ENCODE measurements at regions not wholly inside any gene's neighbourhood (a gene's known extent, or its start where the extent isn't known, plus 50 kb on each side); places are given as distances from the start of the nearest gene placed in this dataset.

DNA sequence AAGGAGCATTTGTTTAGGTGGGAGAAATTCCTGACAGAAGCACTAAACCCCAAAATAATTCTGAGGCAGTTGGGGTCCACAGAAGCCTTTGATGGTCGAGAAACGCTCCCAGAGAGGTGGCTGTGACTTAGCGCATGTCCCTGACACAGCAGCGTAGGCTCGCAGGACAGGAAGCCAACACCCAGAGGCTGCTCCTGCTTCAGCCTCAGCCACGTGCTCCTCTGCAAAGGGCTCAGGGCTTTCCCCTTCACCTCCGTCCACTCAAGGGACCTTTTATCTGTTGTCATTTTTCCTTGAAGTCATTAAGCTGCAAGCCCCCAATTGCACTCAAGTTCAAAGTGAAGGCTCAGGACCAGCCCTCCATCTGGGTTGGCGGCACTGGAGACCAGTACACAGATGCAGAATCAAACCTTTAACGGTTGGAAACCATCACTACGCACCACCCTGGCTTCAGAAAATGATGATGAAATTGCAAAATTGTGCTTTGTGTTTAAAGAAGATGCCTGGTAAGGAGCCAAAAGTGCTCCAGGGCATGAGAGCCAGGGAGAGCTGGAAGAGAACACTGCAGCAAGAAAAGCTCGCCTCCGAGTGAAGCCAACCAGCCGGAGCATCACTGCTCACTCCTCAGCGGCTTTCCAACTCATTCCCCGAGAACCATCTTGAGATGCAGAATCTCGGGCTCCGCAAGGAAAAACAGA is 219.6 kb downstream of the RAP2A start:
- H3K4me1 ChIP-seq, result no peaks in the 10 kb centered on the region
- DNase-seq (ENCODE audit: low spot score in 2 of 2), result no peak
- peaks cover 0 to 2% (median 0%) of the 10 kb centered on the region in 4 donors for H3K9me3 ChIP-seq
- no peak for TF ChIP-seq EP300 (IDR thresholded peaks at IDR 0.05)
- TF ChIP-seq POLR2A (IDR thresholded peaks at IDR 0.05), result no peak
- TF ChIP-seq, protein P1, sequence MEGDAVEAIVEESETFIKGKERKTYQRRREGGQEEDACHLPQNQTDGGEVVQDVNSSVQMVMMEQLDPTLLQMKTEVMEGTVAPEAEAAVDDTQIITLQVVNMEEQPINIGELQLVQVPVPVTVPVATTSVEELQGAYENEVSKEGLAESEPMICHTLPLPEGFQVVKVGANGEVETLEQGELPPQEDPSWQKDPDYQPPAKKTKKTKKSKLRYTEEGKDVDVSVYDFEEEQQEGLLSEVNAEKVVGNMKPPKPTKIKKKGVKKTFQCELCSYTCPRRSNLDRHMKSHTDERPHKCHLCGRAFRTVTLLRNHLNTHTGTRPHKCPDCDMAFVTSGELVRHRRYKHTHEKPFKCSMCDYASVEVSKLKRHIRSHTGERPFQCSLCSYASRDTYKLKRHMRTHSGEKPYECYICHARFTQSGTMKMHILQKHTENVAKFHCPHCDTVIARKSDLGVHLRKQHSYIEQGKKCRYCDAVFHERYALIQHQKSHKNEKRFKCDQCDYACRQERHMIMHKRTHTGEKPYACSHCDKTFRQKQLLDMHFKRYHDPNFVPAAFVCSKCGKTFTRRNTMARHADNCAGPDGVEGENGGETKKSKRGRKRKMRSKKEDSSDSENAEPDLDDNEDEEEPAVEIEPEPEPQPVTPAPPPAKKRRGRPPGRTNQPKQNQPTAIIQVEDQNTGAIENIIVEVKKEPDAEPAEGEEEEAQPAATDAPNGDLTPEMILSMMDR (IDR thresholded peaks at IDR 0.05), result no peak
- no peak overlapping the region for H3K27ac ChIP-seq
- no peak overlapping the region for H3K4me3 ChIP-seq
- 77 to 79% methylated on average over 17 of the region's 17 CpGs for WGBS, 2 donors
- H3K27me3 ChIP-seq, result no peaks in the 10 kb centered on the region
- no peaks in the 10 kb centered on the region for H3K36me3 ChIP-seq

DNA sequence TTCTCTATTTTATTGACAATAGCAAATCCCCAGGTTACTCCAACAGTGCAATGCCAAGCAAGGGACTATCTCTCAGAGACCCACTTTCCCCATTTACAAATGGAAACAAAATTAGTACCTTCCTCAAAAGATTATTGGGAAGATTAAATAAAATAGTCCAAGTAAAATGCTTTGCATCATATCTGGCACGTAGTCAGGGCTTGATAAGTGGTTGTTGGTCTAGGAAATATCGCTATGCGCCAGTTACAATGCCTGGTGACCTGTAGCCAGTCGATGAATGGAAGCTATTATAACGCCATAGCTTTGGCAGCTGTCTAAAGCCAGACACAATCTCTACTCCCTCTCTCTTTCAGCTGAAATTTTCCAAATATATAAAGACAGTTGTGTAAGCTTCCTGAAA is 220.3 kb downstream of the RAP2A start:
- H3K4me3 ChIP-seq, result no peak overlapping the region
- no peaks in the 10 kb centered on the region for H3K36me3 ChIP-seq
- no peaks in the 10 kb centered on the region for H3K27me3 ChIP-seq
- no peak for DNase-seq (ENCODE audit: low spot score in 2 of 2)
- TF ChIP-seq EP300 (IDR thresholded peaks at IDR 0.05), result no peak
- TF ChIP-seq, protein P1 (IDR thresholded peaks at IDR 0.05), result no peak
- TF ChIP-seq POLR2A (IDR thresholded peaks at IDR 0.05), result no peak
- no peak overlapping the region for H3K27ac ChIP-seq
- 46 to 60% methylated on average over 5 of the region's 5 CpGs for WGBS, 2 donors
- H3K9me3 ChIP-seq, result peaks cover 0 to 2% (median 0%) of the 10 kb centered on the region in 4 donors
- no peaks in the 10 kb centered on the region for H3K4me1 ChIP-seq

DNA sequence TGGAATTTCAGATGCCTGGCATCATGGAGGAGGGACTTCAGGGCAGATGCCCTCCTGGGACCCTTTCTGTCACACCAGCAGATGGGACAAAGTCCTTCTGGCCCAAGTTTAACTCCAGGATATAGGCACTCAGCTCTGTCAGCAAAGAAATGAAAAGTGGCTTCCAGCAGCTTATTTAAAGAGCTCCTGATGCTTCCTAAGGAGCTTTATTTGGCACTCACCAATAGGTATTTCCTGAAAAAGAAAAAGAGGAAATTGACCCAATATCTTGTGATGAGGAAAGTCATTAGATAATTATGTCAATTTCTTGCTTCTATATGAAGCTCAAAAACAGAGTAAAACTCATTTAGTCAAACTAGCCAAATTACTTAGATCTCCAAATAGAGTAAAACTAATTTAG is 224.6 kb downstream of the RAP2A start:
- H3K27me3 ChIP-seq, result no peaks in the 10 kb centered on the region
- no peaks in the 10 kb centered on the region for H3K36me3 ChIP-seq
- no peaks in the 10 kb centered on the region for H3K4me1 ChIP-seq
- TF ChIP-seq POLR2A (IDR thresholded peaks at IDR 0.05), result no peak
- TF ChIP-seq, protein P1 (IDR thresholded peaks at IDR 0.05), result no peak
- no peak for TF ChIP-seq EP300 (IDR thresholded peaks at IDR 0.05)
- H3K4me3 ChIP-seq, result no peak overlapping the region
- peaks cover 0 to 2% (median 0%) of the 10 kb centered on the region in 4 donors for H3K9me3 ChIP-seq
- no peak overlapping the region for H3K27ac ChIP-seq
- DNase-seq (ENCODE audit: low spot score in 2 of 2), result no peak

DNA sequence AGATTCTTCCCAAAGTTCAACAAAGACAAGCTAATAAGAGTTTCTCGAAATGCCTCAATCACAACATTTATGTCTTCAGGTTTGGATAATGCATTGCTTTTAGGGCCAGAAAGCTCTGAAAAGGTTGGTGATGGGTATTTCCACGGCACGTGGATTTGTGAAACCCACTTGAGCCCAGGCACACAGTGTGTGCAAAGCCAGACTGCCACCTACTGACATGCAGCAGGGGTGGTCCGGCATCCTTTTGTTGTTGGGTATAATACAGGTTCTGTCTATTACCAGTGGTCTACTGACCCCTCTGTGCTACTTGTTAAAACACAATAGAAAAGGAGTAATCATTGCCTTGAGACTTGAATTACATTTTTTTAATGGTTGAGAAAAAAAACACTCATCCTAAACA is 225.6 kb downstream of the RAP2A start:
- no peak overlapping the region for H3K27ac ChIP-seq
- 50 to 52% methylated on average over 4 of the region's 4 CpGs for WGBS, 2 donors
- no peaks in the 10 kb centered on the region for H3K9me3 ChIP-seq
- no peaks in the 10 kb centered on the region for H3K27me3 ChIP-seq
- H3K4me3 ChIP-seq, result no peak overlapping the region
- H3K36me3 ChIP-seq, result no peaks in the 10 kb centered on the region
- TF ChIP-seq, protein P1 (IDR thresholded peaks at IDR 0.05), result peak in 3 of 5 experiments; percentile 13 to 27 (median 26)
- no peak for TF ChIP-seq POLR2A (IDR thresholded peaks at IDR 0.05)
- no peak for DNase-seq (ENCODE audit: low spot score in 2 of 2)
- H3K4me1 ChIP-seq, result no peaks in the 10 kb centered on the region

DNA sequence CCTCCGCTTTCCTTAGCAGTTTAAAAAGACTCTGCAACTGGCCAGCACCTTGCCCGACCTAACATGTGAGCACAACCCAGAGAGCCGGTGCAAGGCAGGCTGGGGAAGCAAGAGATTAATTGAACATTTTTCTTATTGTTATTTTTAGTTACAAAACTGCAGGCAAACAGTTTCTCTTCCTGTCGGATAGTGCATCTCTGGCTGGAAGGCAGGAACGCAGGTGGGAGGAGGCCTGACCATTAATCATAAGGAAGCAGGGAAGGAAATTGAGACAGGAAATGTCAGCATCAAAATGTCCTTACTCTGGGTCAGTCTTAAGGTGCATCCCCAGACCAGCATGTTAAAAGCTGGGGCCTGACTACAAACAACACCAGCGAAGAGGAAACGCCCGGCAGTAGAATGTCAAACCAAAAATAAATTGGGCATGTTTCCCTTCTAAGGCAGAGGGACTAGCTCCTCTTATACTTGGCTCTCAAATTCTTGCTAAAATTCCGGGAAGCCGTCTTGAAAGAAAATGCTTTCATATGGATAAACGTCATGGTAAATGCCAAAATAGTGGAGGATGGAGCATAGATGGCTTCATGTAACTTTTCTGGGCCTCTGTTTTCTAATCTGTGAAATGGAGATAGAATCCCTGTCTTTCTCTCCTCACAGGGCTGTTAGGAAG is 226.8 kb downstream of the RAP2A start:
- no peaks in the 10 kb centered on the region for H3K36me3 ChIP-seq
- no peak for DNase-seq (ENCODE audit: low spot score in 2 of 2)
- no peaks in the 10 kb centered on the region for H3K27me3 ChIP-seq
- H3K4me3 ChIP-seq, result no peak overlapping the region
- peaks cover 0 to 10% (median 0%) of the 10 kb centered on the region in 4 donors for H3K9me3 ChIP-seq
- no peaks in the 10 kb centered on the region for H3K4me1 ChIP-seq
- TF ChIP-seq, protein P1 (IDR thresholded peaks at IDR 0.05), result no peak
- TF ChIP-seq EP300 (IDR thresholded peaks at IDR 0.05), result no peak
- no peak for TF ChIP-seq POLR2A (IDR thresholded peaks at IDR 0.05)
- H3K27ac ChIP-seq, result no peak overlapping the region
- whole genome bisulfite sequencing, 2 donors, result 54 to 68% methylated on average over 11 of the region's 11 CpGs
